PC-3 (cell line): ENCODE measurements at regions not wholly inside any gene's neighbourhood (a gene's known extent, or its start where the extent isn't known, plus 50 kb on each side); places are given as distances from the start of the nearest gene placed in this dataset.

Experiments used
- CTCF ChIP-seq: fragments of 300-600 bp; sonication (generic); conservative IDR thresholded peaks from 2 replicates; pipeline ENCODE4 v1.5.1; 2017; ENCODE audit warnings: antibody characterized with exemption, low read depth, mild to moderate bottlenecking, low read length
- EZH2 ChIP-seq: fragments of 300-600 bp; sonication (generic); IDR thresholded peaks from one replicate; pipeline ENCODE4 v1.6.1; 2017; ENCODE audit warnings: antibody characterized with exemption, mild to moderate bottlenecking, low read length; ENCODE audit not compliant: unreplicated experiment

DNA sequence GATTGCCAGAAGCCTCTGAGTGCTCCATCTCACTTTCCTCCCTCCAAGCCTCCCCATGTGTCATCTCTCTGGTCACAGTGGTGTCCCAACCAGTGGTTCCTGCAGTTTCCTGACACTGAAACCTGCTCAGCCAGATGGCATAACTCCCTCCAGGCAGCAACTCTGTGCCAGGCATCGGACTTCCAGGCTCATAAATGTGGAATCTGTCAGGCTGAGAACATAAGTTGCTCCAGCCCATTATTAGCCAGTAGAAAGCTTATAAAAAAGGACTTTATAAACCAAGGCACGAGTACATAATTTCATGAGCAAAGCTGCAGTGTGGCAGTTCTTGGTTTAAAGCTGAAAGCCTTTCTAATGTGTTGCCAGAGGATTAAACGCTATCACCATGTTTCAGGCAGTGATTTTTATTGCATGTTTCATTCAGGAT lies 194.3 kb downstream of the DACT1 start:
- TF ChIP-seq EZH2 (no peak), CTCF (no peak)
